HG03135 (cell line): ENCODE measurements at regions not wholly inside any gene's neighbourhood (a gene's known extent, or its start where the extent isn't known, plus 50 kb on each side); places are given as distances from the start of the nearest gene placed in this dataset.
"Not testable (repeated sequence)": the region's sequence is repeated elsewhere in the genome, so short reads cannot be mapped to it uniquely, and the experiment has no call there.

Experiments
- ATAC-seq: cut with Tn5 transposase; IDR thresholded peaks from one replicate; pipeline ENCODE4 v1.9.1; 2021; ENCODE audit warnings: mild to moderate bottlenecking, moderate library complexity; ENCODE audit not compliant: unreplicated experiment

GRCh38 chr20:5660756-5661155 is 50.0 kb upstream of the GPCPD1 start:
- ATAC-seq, result not testable (repeated sequence)
